ENCODE measurements at regions not wholly inside any gene's neighbourhood (a gene's known extent, or its start where the extent isn't known, plus 50 kb on each side); places are given as distances from the start of the nearest gene placed in this dataset.

GRCh38 chr14:28584951-28585350 is 181.6 kb upstream of the FOXG1 start:
- ATAC-seq (no peak), DNase-seq (no peak)
- intact Hi-C loops (cut with DNase I, micrococcal nuclease) = no loop called here
- no peaks in the 10 kb centered on the region for H3K4me1 ChIP-seq (ENCODE audit: low read depth)
- TF ChIP-seq CTCF (IDR thresholded peaks at IDR 0.05) = no peak
- no peak overlapping the region for H3K4me3 ChIP-seq
- no peaks in the 10 kb centered on the region for H3K36me3 ChIP-seq (ENCODE audit: low read depth)
- H3K9me3 ChIP-seq = no peaks in the 10 kb centered on the region

GRCh38 chr14:28589792-28590191 is 176.8 kb upstream of the FOXG1 start:
- H3K9me3 ChIP-seq = no peaks in the 10 kb centered on the region
- H3K36me3 ChIP-seq (ENCODE audit: low read depth) = no peaks in the 10 kb centered on the region
- no peak overlapping the region for H3K4me3 ChIP-seq
- DNase-seq (no peak), ATAC-seq (no peak)
- no peaks in the 10 kb centered on the region for H3K4me1 ChIP-seq (ENCODE audit: low read depth)
- intact Hi-C loops (cut with DNase I, micrococcal nuclease) = no loop called here
- no peak for TF ChIP-seq CTCF (IDR thresholded peaks at IDR 0.05)

GRCh38 chr14:28596391-28596790 is 170.2 kb upstream of the FOXG1 start:
- Histone ChIP-seq H3K36me3 (ENCODE audit: low read depth) (no peaks in the 10 kb centered on the region), H3K9me3 (no peaks in the 10 kb centered on the region), H3K4me1 (ENCODE audit: low read depth) (no peaks in the 10 kb centered on the region), H3K4me3 (no peak overlapping the region)
- no peak for TF ChIP-seq CTCF (IDR thresholded peaks at IDR 0.05)
- DNase-seq = no peak
- ATAC-seq = no peak
- intact Hi-C loops (cut with DNase I, micrococcal nuclease) = no loop called here

- Histone ChIP-seq H3K9me3 (no peaks in the 10 kb centered on the region), H3K36me3 (ENCODE audit: low read depth) (no peaks in the 10 kb centered on the region), H3K4me1 (ENCODE audit: low read depth) (no peaks in the 10 kb centered on the region), H3K4me3 (no peak overlapping the region)
- DNase-seq = no peak
- TF ChIP-seq CTCF (IDR thresholded peaks at IDR 0.05) = no peak
- no peak for ATAC-seq
- intact Hi-C loops (cut with DNase I, micrococcal nuclease) = no loop called here
Measured at GRCh38 chr14:28599191-28599590, 167.4 kb upstream of the FOXG1 start.

- Histone ChIP-seq H3K4me3 (no peak overlapping the region), H3K36me3 (ENCODE audit: low read depth) (no peaks in the 10 kb centered on the region), H3K4me1 (ENCODE audit: low read depth) (no peaks in the 10 kb centered on the region), H3K9me3 (no peaks in the 10 kb centered on the region)
- DNase-seq = no peak
- TF ChIP-seq CTCF (IDR thresholded peaks at IDR 0.05) = no peak
- no peak for ATAC-seq
- intact Hi-C loops (cut with DNase I, micrococcal nuclease) = no loop called here
Measured at GRCh38 chr14:28599605-28600004, 167.0 kb upstream of the FOXG1 start.

GRCh38 chr14:28603606-28604005 is 163.0 kb upstream of the FOXG1 start:
- no peaks in the 10 kb centered on the region for H3K4me1 ChIP-seq (ENCODE audit: low read depth)
- H3K36me3 ChIP-seq (ENCODE audit: low read depth) = no peaks in the 10 kb centered on the region
- no peak for ATAC-seq
- no peaks in the 10 kb centered on the region for H3K9me3 ChIP-seq
- no peak for TF ChIP-seq CTCF (IDR thresholded peaks at IDR 0.05)
- DNase-seq = no peak
- intact Hi-C loops (cut with DNase I, micrococcal nuclease) = no loop called here
- no peak overlapping the region for H3K4me3 ChIP-seq
